Activated CD8-positive, alpha-beta memory T cell treated with anti-CD3 and anti-CD28 coated beads for 4 hours (primary cell): ENCODE measurements at regions not wholly inside any gene's neighbourhood (a gene's known extent, or its start where the extent isn't known, plus 50 kb on each side); places are given as distances from the start of the nearest gene placed in this dataset.

ENCODE experiments used
- DNase-seq, 2 donors: peaks; one replicate each; pipeline ENCODE4 v3.0.0-alpha.2; 2020; ENCODE audit warnings: low read depth in 2 of 2

DNA sequence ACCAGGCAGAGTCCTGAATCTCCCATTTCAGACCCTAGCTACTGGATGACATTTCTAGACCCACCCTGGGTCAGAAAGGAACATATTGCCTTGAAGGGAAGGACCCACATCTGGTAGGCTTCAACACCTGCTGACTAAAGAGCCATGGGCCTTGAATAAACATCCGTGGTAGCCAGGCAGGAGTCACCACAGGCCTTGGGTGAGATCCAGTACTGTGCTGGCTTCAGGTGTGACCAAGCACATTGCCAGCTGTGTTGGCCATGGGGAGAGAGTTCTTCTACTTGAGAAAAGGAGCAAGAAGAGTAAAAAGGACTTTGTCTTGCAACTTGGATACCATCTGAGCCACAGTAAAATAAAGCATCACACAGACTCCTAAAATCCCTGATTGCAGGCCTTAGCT lies 332.6 kb downstream of the SLC16A7 start:
- no peak for DNase-seq

DNA sequence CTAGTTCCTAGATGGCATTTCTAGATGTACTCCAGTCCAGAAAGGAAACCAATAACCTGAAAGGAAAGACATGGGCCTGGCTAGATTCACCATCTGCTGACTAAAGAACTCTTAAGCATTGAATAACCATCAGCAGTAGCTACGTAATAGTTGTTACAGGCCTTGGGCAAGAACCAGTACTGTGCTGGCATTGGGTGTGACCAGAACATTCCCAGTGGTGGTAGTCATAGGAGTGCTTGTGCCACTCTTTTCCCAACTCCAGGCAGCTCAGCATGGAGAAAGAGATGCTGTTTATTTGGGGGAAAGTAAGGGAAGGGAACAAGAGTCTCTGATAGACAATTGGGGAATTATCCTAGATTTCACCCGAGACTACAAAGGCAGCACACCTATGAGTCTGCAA lies 333.3 kb downstream of the SLC16A7 start:
- no peak for DNase-seq

DNA sequence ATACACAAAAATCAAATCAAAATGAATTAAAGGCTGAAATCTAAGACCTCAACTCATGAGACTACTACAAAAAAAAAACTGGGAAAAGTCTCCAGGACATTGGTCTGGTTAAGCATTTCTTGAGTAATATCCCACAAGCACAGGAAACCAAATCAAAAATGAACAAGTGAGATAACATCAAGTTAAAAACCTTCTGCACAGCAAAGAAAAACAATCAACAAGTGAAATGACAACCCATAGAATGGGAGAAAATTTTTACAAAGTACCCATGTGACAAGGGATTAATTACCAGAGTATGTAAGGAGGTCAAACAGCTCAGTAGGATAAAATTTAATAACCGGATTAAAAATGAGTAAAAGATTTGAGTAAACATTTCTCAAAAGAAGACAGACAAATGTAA lies 338.7 kb downstream of the SLC16A7 start:
- DNase-seq: no peak

DNA sequence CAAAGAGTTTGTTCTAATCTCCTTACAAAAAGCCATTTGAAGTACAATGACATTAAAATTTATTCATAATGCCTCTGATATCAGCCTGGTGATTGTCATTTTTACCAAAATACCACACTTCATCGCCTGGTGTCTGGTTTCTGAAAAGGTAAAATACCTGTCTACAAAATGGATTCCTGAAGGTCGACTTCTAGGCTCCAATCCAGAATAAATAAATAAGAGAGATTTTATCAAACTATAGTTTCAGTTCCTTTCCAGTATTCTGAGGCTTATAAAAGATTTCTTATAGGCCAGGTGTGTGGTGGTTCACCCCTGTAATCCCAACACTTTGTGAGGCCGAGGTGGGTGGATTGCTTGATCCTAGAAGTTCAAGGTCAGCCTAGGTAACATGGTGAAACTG lies 340.7 kb downstream of the SLC16A7 start:
- no peak for DNase-seq

DNA sequence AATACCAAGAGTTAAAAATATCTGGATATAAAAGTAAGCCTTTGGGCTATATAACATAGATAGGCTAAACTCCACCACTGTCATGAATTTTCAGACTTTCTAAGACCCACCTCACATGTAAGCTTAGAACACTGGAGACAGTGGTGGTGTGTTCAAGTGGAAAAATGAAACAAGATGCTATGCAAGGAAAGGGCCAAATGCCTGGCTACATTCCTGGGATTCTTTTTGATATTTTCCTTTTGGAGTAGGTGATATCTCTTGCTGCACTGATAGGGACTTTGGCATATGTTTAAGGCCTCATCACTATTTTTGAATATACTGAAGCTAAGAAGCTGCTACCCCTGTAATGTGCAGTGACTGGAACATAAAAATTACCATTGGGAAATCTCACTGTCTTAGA lies 341.3 kb downstream of the SLC16A7 start:
- DNase-seq: no peak

DNA sequence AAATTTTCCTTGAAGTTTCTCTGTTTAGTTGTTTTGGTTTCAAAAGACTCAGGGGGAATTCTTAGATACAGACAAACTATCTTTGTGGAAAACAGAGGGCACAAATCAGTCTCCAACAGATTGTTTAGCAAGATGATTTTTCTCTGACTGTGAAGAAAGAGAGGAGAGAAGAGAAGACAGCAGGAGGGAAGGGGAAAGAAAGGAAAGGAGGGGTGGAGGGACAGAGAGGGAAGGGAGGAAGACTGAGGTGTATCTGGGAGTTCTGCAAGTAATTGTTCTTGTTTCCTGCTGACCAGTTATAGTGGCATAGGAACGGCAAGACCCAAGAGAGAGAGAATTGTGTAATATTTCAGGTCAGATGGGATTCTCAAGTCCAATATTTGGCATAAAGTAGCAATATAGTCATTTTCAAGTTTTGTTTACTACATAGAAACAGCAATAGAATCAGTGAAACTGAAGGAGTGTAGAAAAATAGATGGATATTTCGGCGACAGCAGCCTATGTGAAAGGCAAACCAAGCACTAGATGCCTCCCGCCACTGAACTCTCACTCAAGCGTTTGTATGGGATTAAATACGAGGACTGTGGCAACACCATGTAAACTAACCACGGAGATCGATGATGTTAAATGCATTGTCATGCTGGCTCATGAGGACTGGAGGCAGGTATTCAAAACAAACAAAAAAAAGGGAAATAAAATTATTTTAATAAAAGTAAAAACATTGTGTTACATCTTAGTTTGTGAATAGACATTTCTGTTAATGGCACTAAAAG lies 342.5 kb downstream of the SLC16A7 start:
- no peak for DNase-seq

DNA sequence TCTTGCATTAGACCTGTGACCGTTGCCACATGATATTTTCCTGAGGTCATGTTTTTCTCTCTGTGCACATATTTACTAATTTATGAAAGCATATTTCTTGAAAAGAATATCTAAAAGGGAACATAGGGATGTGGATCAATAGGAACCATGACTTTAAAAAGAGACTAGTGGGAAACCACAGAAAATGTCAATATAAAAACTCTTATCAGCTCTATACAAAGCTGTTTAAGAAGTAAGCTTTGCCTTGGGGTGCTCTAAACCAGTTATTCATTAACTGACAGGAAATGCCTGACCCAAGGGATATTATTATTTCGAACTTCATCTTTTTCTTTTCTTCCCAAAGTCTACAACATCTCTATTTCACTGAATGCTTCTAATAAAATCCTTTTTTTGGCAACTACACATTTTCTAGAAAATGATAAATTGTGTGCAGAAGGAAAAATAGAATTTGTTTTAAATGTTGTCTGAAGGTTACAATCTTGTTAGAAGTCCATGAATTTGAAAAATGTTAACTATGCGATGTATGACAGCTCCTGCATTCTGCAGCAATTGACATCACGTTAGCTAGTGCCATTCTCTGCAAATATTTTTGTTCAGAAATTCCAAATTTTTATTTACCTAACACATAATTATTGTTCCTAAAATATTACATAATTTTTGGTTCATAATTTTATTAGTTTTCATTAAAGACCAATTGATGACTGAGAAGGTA lies 345.0 kb downstream of the SLC16A7 start:
- DNase-seq: no peak

DNA sequence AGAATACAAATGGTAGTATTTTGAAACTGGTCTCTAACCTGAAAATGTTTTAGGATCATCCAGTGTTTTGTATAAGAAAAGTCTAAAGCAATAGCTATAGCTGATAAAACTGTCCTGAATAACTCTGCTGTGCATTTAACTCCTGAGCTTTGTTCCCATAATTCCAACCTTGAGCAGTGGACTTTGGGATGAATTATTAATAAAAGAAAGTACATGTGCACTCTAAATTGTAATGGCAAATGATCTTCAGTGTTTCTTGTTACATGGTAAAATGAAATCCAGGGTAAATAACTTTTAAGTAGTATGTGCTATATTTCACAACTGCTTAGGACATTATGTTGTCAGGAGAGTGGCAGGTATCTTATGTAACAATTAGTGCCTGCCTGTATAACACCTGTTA lies 345.6 kb downstream of the SLC16A7 start:
- DNase-seq: no peak

DNA sequence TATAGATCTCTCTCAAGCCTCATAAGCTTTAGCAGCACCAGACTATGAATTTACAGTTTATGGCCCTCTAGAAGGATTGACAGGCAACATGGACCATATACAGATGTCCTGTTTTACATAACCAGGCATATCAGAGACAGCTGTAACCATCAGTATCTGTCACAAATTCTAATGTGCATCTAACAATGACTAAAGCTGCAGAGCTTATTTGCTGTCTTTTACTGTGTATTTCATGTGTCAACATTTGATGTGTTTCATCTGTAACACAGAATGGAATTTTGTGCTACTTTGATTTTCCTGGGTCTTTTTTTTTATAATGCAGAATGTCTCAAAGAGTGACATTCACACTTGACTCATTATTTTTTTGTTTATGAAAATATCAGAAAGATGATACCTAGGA lies 348.3 kb downstream of the SLC16A7 start:
- DNase-seq: no peak

DNA sequence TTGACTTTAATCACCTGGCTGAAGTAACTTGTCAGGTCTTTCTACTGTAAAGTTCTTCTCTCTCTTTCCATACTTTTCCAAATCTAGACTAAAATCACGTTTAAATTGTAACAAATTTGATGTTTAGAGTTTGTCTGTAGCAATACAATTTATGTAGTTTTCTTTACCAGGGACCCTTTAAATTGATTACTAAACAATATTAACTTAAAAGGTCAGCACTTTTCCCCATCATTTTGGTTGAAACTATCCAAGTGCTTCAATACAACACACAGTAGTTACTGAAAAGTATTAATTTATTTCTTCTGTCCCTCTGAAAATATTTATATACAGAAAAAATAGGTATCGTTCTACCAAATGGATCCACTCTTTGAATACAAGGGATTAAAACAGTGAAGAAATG lies 350.8 kb downstream of the SLC16A7 start:
- DNase-seq: no peak

DNA sequence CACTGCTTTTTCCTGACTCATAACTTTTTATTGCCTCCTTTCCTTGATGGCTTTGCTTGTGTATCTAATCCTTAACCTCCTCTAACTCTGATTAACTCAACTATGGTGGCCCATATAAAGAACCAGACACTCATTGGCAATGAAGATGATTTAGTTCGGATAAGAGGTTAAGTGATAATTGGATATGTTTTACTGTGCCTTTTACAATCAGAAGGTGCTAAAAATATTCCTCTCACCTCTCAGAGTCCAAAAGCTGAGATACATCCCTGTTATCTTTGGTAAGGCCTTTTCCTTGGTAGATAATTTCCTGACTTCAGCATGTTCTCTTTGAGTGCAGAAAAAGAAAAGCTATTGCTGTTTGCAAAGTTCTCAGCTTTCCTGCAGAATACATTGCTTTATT lies 367.7 kb downstream of the SLC16A7 start:
- no peak for DNase-seq

DNA sequence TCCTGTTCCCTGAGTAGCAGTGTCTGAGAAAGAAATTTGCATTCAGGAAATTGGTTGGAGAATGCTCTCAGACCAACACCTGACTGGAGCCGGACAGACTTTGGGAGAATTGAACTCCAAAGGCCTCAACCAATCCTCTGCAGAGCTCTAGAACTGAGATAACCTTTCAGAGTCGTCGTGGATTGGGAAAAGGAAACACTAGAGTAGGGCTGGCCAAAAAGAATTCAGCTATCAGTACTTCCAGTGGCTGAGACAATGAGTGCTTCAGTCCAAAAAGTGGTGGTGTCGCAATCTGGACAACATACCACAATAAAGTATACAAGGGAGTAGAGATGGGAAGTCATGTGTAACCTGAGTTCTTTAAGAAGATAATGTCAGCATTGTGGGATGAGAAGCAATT lies 377.1 kb downstream of the SLC16A7 start:
- DNase-seq: no peak

DNA sequence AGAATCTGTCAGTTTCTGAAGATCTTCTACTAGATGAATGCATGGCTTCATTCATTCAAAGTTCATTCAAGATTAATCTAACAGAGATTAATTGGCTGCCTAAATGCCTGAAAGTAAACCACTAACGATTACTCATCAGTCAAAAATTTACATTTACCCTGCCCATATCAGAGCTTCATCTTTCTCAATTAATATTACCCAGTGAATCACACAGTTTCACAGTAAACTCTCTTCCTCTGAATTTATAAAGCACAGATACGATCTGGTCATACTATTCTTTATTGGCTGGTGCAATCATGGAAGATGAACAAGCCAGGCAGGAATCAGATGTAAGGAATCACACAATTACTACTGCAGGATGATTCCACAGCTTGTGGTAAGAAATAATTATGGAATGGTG lies 377.7 kb downstream of the SLC16A7 start:
- DNase-seq: no peak

DNA sequence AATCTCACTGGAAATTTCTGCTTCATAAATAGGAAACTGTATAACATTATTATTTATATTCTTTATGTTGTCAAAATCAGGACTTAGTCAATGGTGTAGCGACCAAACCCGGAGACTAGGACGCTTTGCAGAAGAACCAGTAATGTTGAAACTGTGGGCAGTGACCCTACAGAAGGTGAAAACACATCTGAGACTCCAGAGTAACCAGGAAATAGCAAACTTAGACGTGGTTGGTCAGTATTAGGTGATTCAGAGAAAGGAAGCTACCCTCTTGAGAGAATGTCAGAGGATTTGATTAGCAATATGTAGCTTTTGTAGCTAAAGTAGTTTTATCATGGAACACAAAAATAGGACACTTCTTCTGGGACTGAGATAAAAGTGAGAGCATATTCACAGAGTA lies 381.9 kb downstream of the SLC16A7 start:
- DNase-seq: no peak

DNA sequence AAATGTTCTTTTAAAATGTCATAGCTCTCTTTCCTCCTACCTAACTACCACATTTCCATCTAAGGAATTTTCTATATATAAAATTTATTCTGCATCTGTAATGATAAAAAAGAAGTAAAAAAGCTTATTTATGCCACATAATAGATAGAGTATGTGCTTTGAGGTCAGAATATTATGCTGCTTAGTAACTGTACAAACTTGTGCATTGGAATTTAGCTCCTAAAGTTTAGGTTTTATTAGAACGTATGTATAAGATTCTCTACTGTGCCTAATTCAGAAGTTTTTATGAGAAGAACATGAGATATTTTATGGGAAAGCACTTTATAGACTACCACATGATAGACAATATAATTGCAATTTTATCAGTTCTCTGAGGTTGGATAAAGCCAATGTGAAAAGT lies 384.6 kb downstream of the SLC16A7 start:
- DNase-seq: no peak

DNA sequence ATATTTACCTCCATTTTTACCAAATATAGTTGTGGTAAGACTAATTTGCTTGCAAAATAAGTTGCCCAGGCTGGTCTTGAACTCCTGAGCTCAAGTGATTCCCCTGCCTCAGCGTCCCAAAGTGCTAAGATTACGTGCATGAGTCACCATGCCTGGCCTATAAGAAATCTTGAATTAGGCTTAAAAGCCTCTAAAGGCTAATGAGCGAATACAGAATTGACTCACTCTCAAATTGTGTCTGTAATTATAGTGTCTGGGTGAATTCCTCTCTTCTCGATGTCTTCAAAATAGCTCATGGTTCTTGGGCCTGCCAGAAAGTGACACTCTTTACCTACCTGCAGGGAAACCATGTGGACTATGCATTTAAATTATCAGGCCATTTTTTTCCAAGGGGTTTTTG lies 403.5 kb downstream of the SLC16A7 start:
- no peak for DNase-seq

DNA sequence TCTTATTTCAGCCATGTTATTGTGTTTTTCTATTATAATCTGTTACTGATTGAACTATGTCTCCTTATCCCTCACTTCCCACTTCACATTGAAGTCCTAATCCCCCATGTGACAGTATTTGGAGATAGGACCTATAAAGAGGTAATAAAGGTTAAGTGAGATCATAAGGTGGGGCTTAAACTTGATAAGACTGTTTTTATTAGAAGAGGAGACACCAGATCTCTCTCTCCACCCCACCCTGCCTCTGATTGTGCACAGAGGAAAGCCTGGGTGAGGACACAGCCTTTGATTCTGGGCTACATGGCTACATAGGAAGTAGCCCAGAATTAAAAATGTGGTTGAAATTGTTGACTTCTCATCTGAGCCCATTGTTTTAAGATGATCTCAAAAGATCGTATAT lies 414.7 kb downstream of the SLC16A7 start:
- no peak for DNase-seq

DNA sequence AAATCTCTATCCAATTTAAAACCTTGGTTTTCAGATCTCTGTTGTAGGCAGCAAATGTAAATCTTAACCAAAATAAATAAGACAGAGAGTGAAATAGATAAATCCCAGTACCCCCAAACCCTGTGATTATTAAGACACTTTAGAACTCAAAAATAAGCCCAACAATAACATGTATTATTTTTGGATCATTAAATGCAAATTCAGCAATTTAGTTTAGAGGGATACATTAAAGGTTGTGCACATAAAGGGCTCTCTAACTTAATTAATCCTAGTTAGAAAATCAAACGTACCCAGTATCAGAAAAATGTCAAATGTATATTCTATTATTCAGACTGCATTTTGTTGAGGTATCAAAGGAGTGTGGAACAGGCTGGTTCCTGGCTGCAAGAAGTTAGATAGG lies 416.8 kb downstream of the SLC16A7 start:
- no peak for DNase-seq

DNA sequence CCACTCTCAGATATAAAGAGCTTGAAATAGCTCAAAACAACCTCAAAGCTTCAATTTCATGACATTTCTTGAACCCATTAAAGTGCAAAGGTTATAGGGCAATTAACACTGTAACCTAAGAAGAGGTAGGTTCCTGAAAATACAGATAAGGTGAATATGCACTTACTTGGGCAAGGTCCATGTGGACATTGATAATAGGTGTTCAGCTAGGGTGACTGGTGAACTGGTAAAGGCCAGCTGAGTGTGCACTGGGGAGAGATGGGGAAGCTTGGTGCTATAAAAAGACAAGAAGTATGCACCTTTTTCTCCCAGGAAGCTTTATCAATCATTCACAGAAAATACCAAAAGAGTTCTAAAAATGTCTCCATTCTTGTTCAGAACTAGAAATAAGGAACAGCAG lies 418.6 kb downstream of the SLC16A7 start:
- no peak for DNase-seq

DNA sequence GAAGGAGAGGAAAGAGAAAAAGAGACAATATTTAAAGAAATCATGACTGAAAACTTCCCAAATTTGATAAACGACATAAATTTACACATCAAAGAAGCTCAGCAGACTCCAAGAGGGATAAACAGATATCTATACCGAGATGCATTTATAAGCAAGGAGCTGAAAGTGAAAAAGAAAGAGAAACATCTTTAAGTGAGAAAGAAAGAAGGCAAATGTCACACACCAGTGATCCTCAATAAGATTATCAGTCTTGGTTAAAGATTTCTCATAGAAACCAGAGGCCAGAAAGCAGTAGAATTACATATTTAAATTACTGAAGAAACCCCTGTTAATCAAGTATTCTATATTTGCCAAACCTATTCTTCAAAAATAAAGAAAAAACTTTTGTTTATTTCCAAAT lies 424.2 kb downstream of the SLC16A7 start:
- no peak for DNase-seq

DNA sequence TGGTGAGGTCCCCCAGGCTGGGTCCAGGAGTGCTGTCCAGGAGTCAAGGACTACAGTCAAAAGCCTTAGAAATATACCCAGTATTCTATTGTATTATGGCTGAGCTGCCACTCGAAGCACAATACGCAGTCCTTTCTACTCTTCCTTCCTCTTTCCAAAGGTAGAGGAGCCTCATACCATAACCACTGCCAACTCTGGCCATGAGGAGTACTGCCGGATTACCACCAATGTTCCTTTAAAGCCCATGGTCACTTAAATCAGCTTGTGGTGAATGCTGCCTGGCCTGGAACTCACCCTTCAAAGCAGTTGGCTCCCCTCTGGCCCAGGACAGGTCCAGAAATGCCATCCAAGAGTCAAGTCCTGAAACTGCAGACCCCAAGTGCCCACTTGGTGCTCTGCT lies 425.4 kb downstream of the SLC16A7 start:
- DNase-seq: no peak

DNA sequence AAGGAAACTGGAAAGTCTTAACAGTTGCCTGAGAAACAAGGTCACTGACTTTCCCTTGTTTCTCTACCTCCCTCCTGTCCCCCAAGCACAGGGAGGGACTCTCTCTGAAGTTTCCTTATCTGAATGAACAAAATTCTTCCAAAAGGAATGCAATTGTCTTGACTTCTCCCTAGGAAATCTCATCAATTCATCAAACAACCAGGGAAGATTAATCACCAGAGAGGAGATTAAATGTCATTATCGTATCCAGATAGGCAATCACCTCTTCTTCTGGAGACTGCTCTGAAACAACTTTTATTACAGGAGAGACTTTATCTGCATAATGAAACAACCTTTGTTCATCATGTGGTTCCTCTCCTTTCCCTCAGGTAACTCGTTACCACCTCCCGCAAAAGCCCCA lies 431.4 kb downstream of the SLC16A7 start:
- no peak for DNase-seq

DNA sequence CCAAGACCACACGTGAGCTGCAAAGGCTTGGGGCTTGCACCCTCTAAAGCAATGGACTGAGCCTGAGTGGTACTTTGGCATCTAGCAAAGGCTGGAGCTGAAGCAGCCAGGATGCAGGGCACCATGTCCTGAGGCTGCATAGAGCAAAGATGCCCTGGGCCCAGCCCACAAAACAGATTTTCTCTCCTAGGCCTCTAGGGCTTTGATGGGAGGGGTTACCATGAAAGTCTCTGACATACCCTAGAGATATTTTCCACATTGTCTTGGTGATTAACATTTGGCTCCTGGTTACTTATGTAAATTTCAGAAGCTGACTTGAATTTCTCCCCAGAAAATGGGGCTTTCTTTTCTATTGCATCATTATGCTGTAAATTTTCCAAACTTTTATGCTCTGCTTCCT lies 438.3 kb downstream of the SLC16A7 start:
- no peak for DNase-seq

DNA sequence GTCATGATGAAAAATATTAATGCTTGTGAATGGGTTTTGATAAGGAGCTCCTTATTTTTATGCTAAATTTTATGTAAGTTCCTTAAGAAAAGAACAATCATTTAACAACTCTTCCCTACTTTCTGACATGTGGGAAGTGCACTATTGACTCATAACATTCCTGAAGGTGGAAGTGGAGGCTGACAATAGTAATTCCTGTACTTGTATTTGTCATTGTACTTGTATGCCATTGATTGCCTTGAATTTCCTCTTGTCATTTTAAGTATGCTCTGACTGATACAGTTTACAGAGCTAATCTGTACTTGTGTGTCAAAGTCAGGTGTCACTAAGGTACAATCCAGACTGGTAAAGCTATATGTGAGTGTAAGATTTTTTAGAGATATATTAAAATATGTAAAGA lies 440.0 kb downstream of the SLC16A7 start:
- DNase-seq: no peak
